ENCODE measurements at regions not wholly inside any gene's neighbourhood (a gene's known extent, or its start where the extent isn't known, plus 50 kb on each side); places are given as distances from the start of the nearest gene placed in this dataset.
"Not testable (repeated sequence)": the region's sequence is repeated elsewhere in the genome, so short reads cannot be mapped to it uniquely, and the experiment has no call there.

DNA sequence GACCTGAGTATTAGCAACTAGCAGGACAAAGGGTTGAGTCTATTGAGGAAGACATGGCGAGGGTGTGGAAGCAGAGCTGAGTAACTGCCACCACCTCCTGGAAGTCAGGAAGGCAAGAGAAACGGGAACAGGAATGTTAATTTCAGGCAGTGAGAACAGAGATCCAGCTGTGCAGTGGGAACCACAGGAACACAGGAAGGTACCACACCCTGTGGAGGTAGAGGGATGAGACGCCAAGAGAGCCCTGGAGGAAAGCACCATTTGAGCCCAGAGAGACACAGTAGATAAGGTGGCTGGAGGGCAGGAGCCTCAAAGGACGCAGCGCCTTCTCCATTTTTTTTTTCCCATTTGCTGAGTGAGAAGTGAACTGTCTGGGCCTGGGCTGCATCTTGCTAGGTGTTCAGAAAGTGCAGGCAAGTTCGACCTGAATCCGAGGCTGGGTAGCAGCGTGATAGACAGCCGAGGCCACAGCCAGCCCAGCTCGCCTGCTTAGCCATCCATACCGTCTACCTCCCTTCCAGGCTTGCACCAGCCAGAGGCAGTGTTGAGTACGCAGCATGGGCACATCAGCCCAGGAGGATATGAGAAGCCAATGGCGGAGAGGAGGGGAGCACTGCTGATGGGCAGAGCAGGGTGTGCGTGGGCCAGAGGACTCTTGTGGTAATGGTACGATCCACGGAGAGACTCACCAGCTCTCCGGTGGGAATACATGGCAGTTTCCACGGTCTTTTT is 306.7 kb downstream of the ANAPC1 start:
- TF ChIP-seq, protein P1, sequence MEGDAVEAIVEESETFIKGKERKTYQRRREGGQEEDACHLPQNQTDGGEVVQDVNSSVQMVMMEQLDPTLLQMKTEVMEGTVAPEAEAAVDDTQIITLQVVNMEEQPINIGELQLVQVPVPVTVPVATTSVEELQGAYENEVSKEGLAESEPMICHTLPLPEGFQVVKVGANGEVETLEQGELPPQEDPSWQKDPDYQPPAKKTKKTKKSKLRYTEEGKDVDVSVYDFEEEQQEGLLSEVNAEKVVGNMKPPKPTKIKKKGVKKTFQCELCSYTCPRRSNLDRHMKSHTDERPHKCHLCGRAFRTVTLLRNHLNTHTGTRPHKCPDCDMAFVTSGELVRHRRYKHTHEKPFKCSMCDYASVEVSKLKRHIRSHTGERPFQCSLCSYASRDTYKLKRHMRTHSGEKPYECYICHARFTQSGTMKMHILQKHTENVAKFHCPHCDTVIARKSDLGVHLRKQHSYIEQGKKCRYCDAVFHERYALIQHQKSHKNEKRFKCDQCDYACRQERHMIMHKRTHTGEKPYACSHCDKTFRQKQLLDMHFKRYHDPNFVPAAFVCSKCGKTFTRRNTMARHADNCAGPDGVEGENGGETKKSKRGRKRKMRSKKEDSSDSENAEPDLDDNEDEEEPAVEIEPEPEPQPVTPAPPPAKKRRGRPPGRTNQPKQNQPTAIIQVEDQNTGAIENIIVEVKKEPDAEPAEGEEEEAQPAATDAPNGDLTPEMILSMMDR (conservative IDR thresholded peaks at IDR 0.05; ENCODE audit: low read depth, low read length): not testable (repeated sequence)
- not testable (repeated sequence) for TF ChIP-seq RFX5, POLR2A, SMC3, CHD1 (IDR thresholded peaks at IDR 0.05; ENCODE audit: low read depth, low read length)
